SH-SY5Y (cell line): ENCODE measurements at regions not wholly inside any gene's neighbourhood (a gene's known extent, or its start where the extent isn't known, plus 50 kb on each side); places are given as distances from the start of the nearest gene placed in this dataset.

ENCODE experiments used
- GATA2 ChIP-seq: IDR thresholded peaks from 2 replicates; pipeline ENCODE4 v1.6.1; 2011; ENCODE audit warnings: mild to moderate bottlenecking, low read depth, low read length
- GATA3 ChIP-seq: IDR thresholded peaks from 2 replicates; pipeline ENCODE4 v1.6.1; 2011; ENCODE audit warnings: low read depth, mild to moderate bottlenecking, low read length, moderate library complexity

DNA sequence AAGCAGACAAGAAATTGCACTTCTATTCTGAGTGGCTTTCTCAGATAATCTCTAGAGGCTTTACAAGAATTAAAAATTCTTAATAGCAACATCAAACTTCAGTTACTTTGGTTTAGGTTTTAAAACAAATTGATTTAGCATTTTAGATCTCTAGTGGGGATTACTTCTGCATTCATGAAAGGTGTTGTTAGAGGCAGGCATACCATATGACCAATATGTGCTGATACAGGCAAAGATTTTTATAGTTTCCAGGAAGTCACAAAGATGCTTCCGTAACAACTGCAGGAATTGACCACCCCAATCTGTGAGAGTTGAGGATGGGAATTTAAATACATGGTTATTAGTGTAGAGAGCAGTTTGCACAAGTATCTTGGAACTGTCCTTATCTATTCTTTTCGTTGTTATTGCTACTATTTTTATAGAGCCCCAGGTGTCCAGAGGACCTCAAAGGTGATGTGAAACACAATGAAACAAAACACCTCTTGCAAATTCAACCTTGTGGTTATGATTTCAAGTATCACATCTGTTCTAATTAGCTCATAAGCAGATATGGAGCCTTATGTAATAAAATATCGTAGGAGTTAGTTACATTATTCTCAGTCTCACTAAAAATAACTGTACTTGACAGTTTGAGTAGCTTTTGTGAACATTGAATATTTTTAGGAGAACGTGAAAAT, 512.7 kb upstream of the ADGRL4 start:
- TF ChIP-seq GATA2 (no peak), GATA3 (no peak)
